ENCODE measurements at regions not wholly inside any gene's neighbourhood (a gene's known extent, or its start where the extent isn't known, plus 50 kb on each side); places are given as distances from the start of the nearest gene placed in this dataset.
"Not testable (repeated sequence)": the region's sequence is repeated elsewhere in the genome, so short reads cannot be mapped to it uniquely, and the experiment has no call there.

DNA sequence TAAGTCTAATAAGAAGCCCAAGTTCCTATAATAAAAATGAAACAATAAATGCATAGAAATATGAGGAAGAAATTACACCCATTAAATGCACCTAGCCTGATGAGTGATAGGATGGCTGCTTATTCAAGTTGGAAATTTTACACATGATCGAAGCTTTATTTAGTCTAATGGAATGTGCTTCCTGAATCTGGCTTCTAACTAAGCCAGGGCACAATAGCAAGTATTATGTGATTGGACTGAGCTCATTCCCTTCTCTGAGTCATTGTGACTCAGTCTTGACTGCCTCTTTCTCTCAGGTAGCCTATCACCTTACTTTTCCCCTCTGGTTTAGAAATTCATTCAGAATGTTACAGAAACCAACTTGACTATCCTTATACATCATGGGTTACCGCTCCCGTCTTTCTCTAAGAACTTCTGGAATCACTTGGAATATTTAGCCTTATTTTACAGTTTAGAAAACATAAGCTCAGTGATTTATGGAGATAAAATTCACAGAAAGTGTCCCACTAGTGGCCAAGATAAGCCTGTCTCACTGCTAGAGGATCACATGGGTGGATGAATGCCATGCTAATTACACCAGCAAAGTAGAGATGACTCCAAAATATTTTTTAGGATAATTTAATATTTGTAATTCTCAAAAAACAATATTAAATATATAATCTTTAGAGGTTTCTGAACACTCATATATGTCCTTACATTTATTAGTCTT is 505.3 kb upstream of the JAG1 start:
- 78% methylated on average over 3 of the region's 3 CpGs for WGBS
- intact Hi-C loops (cut with DNase I), result no loop called here
- no peak for TF ChIP-seq POLR2AphosphoS5 (IDR thresholded peaks at IDR 0.05)
- no peak for TF ChIP-seq POLR2A (IDR thresholded peaks at IDR 0.05; ENCODE audit: low read depth)
- TF ChIP-seq, protein P1, sequence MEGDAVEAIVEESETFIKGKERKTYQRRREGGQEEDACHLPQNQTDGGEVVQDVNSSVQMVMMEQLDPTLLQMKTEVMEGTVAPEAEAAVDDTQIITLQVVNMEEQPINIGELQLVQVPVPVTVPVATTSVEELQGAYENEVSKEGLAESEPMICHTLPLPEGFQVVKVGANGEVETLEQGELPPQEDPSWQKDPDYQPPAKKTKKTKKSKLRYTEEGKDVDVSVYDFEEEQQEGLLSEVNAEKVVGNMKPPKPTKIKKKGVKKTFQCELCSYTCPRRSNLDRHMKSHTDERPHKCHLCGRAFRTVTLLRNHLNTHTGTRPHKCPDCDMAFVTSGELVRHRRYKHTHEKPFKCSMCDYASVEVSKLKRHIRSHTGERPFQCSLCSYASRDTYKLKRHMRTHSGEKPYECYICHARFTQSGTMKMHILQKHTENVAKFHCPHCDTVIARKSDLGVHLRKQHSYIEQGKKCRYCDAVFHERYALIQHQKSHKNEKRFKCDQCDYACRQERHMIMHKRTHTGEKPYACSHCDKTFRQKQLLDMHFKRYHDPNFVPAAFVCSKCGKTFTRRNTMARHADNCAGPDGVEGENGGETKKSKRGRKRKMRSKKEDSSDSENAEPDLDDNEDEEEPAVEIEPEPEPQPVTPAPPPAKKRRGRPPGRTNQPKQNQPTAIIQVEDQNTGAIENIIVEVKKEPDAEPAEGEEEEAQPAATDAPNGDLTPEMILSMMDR (IDR thresholded peaks at IDR 0.05), result no peak
- no peak for TF ChIP-seq EP300 (IDR thresholded peaks at IDR 0.05)
- no peak for DNase-seq (ENCODE audit: extremely low spot score)
- no peak overlapping the region for H3K27ac ChIP-seq (replicated peaks in 1 of 4)
- no peaks in the 10 kb centered on the region for H3K36me3 ChIP-seq
- no peaks in the 10 kb centered on the region for H3K27me3 ChIP-seq
- no peaks in the 10 kb centered on the region for H3K9me3 ChIP-seq
- H3K4me1 ChIP-seq, result no peaks in the 10 kb centered on the region
- H3K4me3 ChIP-seq, result no peak overlapping the region

DNA sequence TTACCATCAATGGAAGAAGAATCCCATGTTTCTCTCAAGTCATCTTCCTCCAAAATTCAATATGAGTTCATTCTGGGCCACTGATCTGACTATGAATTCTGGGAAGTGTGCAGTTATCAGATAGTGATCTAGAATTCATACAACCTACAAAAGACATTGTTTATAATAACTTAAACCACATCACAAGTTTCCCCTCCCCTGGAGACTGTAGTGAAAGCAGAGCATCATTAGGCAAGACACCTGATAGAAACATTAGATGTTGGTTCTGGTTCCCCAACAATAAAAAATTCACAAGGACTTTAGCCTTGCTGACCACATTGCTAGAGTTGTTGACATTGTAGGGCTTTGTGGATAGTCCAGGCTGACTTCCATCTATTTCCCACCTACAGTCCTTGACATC is 506.4 kb upstream of the JAG1 start:
- H3K27ac ChIP-seq (replicated peaks in 1 of 4), result no peak overlapping the region
- intact Hi-C loops (cut with DNase I), result no loop called here
- TF ChIP-seq, protein P1 (IDR thresholded peaks at IDR 0.05), result no peak
- no peak for TF ChIP-seq POLR2A (IDR thresholded peaks at IDR 0.05; ENCODE audit: low read depth)
- no peak for TF ChIP-seq EP300 (IDR thresholded peaks at IDR 0.05)
- no peak for TF ChIP-seq POLR2AphosphoS5 (IDR thresholded peaks at IDR 0.05)
- H3K4me3 ChIP-seq, result no peak overlapping the region
- H3K4me1 ChIP-seq, result no peaks in the 10 kb centered on the region
- H3K36me3 ChIP-seq, result no peaks in the 10 kb centered on the region
- H3K27me3 ChIP-seq, result no peaks in the 10 kb centered on the region
- no peak for DNase-seq (ENCODE audit: extremely low spot score)
- H3K9me3 ChIP-seq, result peaks cover 0 to under 1% (median under 1%) of the 10 kb centered on the region in 4 donors

DNA sequence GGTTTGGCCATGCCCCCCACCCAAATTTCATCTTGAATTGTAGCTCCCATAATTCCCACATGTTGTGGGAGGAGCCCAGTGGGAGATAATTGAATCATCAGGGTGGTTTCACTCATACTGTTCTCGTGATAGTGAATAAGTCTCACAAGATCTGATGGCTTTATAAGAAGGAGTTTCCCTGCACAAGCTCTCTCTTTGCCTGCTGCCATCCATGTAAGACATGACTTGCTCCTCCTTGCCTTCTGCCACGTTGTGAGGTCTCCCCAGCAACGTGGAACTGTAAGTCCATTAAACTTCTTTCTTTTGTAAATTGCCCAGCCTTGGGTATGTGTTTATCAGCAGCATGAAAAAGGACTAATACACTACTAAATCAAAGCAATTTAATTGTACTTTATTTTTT is 507.3 kb upstream of the JAG1 start:
- intact Hi-C loops (cut with DNase I); H3K36me3 ChIP-seq; H3K27me3 ChIP-seq; H3K4me3 ChIP-seq; H3K27ac ChIP-seq (replicated peaks in 1 of 4); DNase-seq (ENCODE audit: extremely low spot score); H3K4me1 ChIP-seq; H3K9me3 ChIP-seq: not testable (repeated sequence)
- WGBS, result 83% methylated on average over 3 of the region's 3 CpGs

- 95% methylated on average over 3 of the region's 3 CpGs for WGBS
- no peak overlapping the region for H3K4me3 ChIP-seq
- H3K27ac ChIP-seq (replicated peaks in 1 of 4), result no peak overlapping the region
- H3K27me3 ChIP-seq, result no peaks in the 10 kb centered on the region
- intact Hi-C loops (cut with DNase I), result no loop called here
- H3K4me1 ChIP-seq, result no peaks in the 10 kb centered on the region
- no peak for DNase-seq (ENCODE audit: extremely low spot score)
- peaks cover 0 to 6% (median 3%) of the 10 kb centered on the region in 4 donors for H3K9me3 ChIP-seq
- TF ChIP-seq EP300 (IDR thresholded peaks at IDR 0.05) (no peak), POLR2A (IDR thresholded peaks at IDR 0.05; ENCODE audit: low read depth) (no peak), POLR2AphosphoS5 (IDR thresholded peaks at IDR 0.05) (no peak)
- TF ChIP-seq, protein P1 (IDR thresholded peaks at IDR 0.05), result no peak
- no peaks in the 10 kb centered on the region for H3K36me3 ChIP-seq
Measured at GRCh38 chr20:11181966-11182365, 508.2 kb upstream of the JAG1 start.

GRCh38 chr20:11182720-11183119 is 508.9 kb upstream of the JAG1 start:
- TF ChIP-seq EP300 (IDR thresholded peaks at IDR 0.05) (no peak), POLR2A (IDR thresholded peaks at IDR 0.05; ENCODE audit: low read depth) (no peak), POLR2AphosphoS5 (IDR thresholded peaks at IDR 0.05) (peak in 1 of 2 donors; percentile 20)
- TF ChIP-seq, protein P1 (IDR thresholded peaks at IDR 0.05), result no peak
- intact Hi-C loops (cut with DNase I), result no loop called here
- no peaks in the 10 kb centered on the region for H3K27me3 ChIP-seq
- no peak for DNase-seq (ENCODE audit: extremely low spot score)
- H3K4me3 ChIP-seq, result no peak overlapping the region
- no peaks in the 10 kb centered on the region for H3K36me3 ChIP-seq
- H3K4me1 ChIP-seq, result no peaks in the 10 kb centered on the region
- 64% methylated on average over 1 of the region's 1 CpG for WGBS
- no peak overlapping the region for H3K27ac ChIP-seq (replicated peaks in 1 of 4)
- H3K9me3 ChIP-seq, result peaks cover 0 to 6% (median 3%) of the 10 kb centered on the region in 4 donors
